Gastroesophageal sphincter (tissue), 4 donors: ENCODE measurements at regions not wholly inside any gene's neighbourhood (a gene's known extent, or its start where the extent isn't known, plus 50 kb on each side); places are given as distances from the start of the nearest gene placed in this dataset.
"Not testable (repeated sequence)": the region's sequence is repeated elsewhere in the genome, so short reads cannot be mapped to it uniquely, and the experiment has no call there.

ENCODE experiments used
- ATAC-seq: fragments of 150-250 bp; one replicate; pipeline ENCODE4 v1.9.1; 2016; ENCODE audit warnings: mild to moderate bottlenecking, moderate library complexity
- H3K27ac ChIP-seq, 4 donors: fragments of 200-600 bp; sonication (generic) in 3 of 4; 1 replicate in 3 of 4; 2 replicates in 1 of 4; pipeline ENCODE4 v1.5.1; 2016 to 2019
- H3K27me3 ChIP-seq: fragments of 200-600 bp; sonication (generic); one replicate; pipeline ENCODE4 v1.5.1; 2019
- H3K36me3 ChIP-seq, 2 donors: fragments of 200-600 bp; sonication (generic); one replicate each; pipeline ENCODE4 v1.5.1; 2019; ENCODE audit warnings: control low read depth in 1 of 2
- H3K4me1 ChIP-seq, 3 donors: fragments of 200-600 bp; sonication (generic); 1 replicate in 2 of 3; 2 replicates in 1 of 3; pipeline ENCODE4 v1.5.1; 2016 to 2019; ENCODE audit warnings: control low read depth in 2 of 3
- H3K4me3 ChIP-seq, 2 donors: fragments of 200-600 bp; sonication (generic); one replicate each; pipeline ENCODE4 v1.5.1; 2019; ENCODE audit warnings: mild to moderate bottlenecking in 1 of 2, moderate library complexity in 1 of 2
- H3K9me3 ChIP-seq, 3 donors: fragments of 200-600 bp; sonication (generic); one replicate each; pipeline ENCODE4 v1.5.1; 2017 to 2019; ENCODE audit warnings: control low read depth in 2 of 3
- CTCF ChIP-seq, 4 experiments: fragments of 200-600 bp in 2 of 4; fragments of 450-650 bp in 2 of 4; sonication (generic) in 1 of 4; IDR thresholded peaks; one replicate each; pipeline ENCODE4 v1.5.1; 2017 to 2019; ENCODE audit warnings: antibody characterized with exemption in 4 of 4, mild to moderate bottlenecking in 2 of 4, moderate library complexity in 2 of 4
- EP300 ChIP-seq: sonication (generic); formaldehyde crosslinking; IDR thresholded peaks from one replicate; pipeline ENCODE4 v1.6.1; 2017; ENCODE audit warnings: antibody characterized with exemption, mild to moderate bottlenecking
- POLR2A ChIP-seq, 2 donors: fragments of 450-650 bp; IDR thresholded peaks; one replicate each; pipeline ENCODE4 v1.6.1; 2017; ENCODE audit warnings: antibody characterized with exemption in 2 of 2, mild to moderate bottlenecking in 2 of 2, moderate library complexity in 1 of 2
- POLR2AphosphoS5 ChIP-seq: sonication (generic); formaldehyde crosslinking; IDR thresholded peaks from one replicate; pipeline ENCODE4 v1.6.1; 2017; ENCODE audit warnings: antibody characterized with exemption
- whole genome bisulfite sequencing, 2 donors: methylation state at CpG; one replicate each; pipeline ENCODE4 v1.1.5; 2018; ENCODE audit warnings: low coverage in 1 of 2; 5-methylcytosine and 5-hydroxymethylcytosine counted together

GRCh38 chr14:85063747-85064146 lies 466.2 kb upstream of the FLRT2 start:
- H3K27ac ChIP-seq, result no peak overlapping the region
- H3K27me3 ChIP-seq, result no peaks in the 10 kb centered on the region
- no peaks in the 10 kb centered on the region for H3K4me1 ChIP-seq
- no peak overlapping the region for H3K4me3 ChIP-seq
- no peaks in the 10 kb centered on the region for H3K36me3 ChIP-seq
- WGBS, 2 donors, result 92 to 95% methylated on average over 2 of the region's 2 CpGs
- ATAC-seq, result no peak
- no peak for TF ChIP-seq POLR2A (IDR thresholded peaks at IDR 0.05)
- TF ChIP-seq POLR2AphosphoS5, result no peak
- TF ChIP-seq EP300, result no peak
- TF ChIP-seq CTCF (IDR thresholded peaks at IDR 0.05), result no peak
- H3K9me3 ChIP-seq, result no peaks in the 10 kb centered on the region

- WGBS, 2 donors, result 65% methylated on average over 4 to 6 of the region's 6 CpGs
- TF ChIP-seq CTCF (IDR thresholded peaks at IDR 0.05) (no peak), POLR2A (IDR thresholded peaks at IDR 0.05) (no peak), EP300 (no peak), POLR2AphosphoS5 (no peak)
- Histone ChIP-seq H3K9me3 (no peaks in the 10 kb centered on the region), H3K4me1 (no peaks in the 10 kb centered on the region), H3K36me3 (no peaks in the 10 kb centered on the region), H3K27ac (no peak overlapping the region), H3K4me3 (no peak overlapping the region), H3K27me3 (no peaks in the 10 kb centered on the region)
- ATAC-seq, result no peak
Observed at GRCh38 chr14:85071447-85071846, 458.5 kb upstream of the FLRT2 start.

GRCh38 chr14:85074955-85075354 lies 455.0 kb upstream of the FLRT2 start:
- no peak for ATAC-seq
- H3K4me1 ChIP-seq, result no peaks in the 10 kb centered on the region
- TF ChIP-seq POLR2AphosphoS5 (no peak), POLR2A (IDR thresholded peaks at IDR 0.05) (no peak)
- H3K9me3 ChIP-seq, result no peaks in the 10 kb centered on the region
- WGBS, 2 donors, result 62 to 89% methylated on average over 1 of the region's 1 CpG
- H3K4me3 ChIP-seq, result no peak overlapping the region
- H3K27ac ChIP-seq, result no peak overlapping the region
- no peaks in the 10 kb centered on the region for H3K36me3 ChIP-seq
- H3K27me3 ChIP-seq, result no peaks in the 10 kb centered on the region

- Histone ChIP-seq H3K4me3 (no peak overlapping the region), H3K4me1 (no peaks in the 10 kb centered on the region), H3K36me3 (no peaks in the 10 kb centered on the region), H3K9me3 (no peaks in the 10 kb centered on the region), H3K27me3 (no peaks in the 10 kb centered on the region), H3K27ac (no peak overlapping the region)
- WGBS, 2 donors, result 96 to 100% methylated on average over 1 of the region's 1 CpG
- ATAC-seq, result no peak
- TF ChIP-seq EP300, result no peak
- no peak for TF ChIP-seq CTCF (IDR thresholded peaks at IDR 0.05)
- TF ChIP-seq POLR2A (IDR thresholded peaks at IDR 0.05), result no peak
- no peak for TF ChIP-seq POLR2AphosphoS5
Observed at GRCh38 chr14:85075694-85076476, 454.1 kb upstream of the FLRT2 start.

- ATAC-seq, H3K36me3 ChIP-seq, H3K27me3 ChIP-seq, H3K4me3 ChIP-seq, H3K4me1 ChIP-seq, H3K9me3 ChIP-seq, H3K27ac ChIP-seq: not testable (repeated sequence)
Observed at GRCh38 chr14:85077716-85078115, 452.2 kb upstream of the FLRT2 start.

GRCh38 chr14:85079842-85080730 lies 449.9 kb upstream of the FLRT2 start:
- TF ChIP-seq EP300 (no peak), POLR2A (IDR thresholded peaks at IDR 0.05) (no peak), CTCF (IDR thresholded peaks at IDR 0.05) (no peak), POLR2AphosphoS5 (no peak)
- 55 to 59% methylated on average over 2 to 5 of the region's 6 CpGs for WGBS, 2 donors
- H3K4me1 ChIP-seq, result no peaks in the 10 kb centered on the region
- H3K27ac ChIP-seq, result no peak overlapping the region
- no peaks in the 10 kb centered on the region for H3K27me3 ChIP-seq
- no peak overlapping the region for H3K4me3 ChIP-seq
- no peaks in the 10 kb centered on the region for H3K36me3 ChIP-seq
- ATAC-seq, result no peak
- no peaks in the 10 kb centered on the region for H3K9me3 ChIP-seq
